ENCODE measurements at regions not wholly inside any gene's neighbourhood (a gene's known extent, or its start where the extent isn't known, plus 50 kb on each side); places are given as distances from the start of the nearest gene placed in this dataset.

- no TSS peak for BruUV-seq (replicated peaks)
- no peaks in the 10 kb centered on the region for H3K9me2 ChIP-seq (ENCODE audit: insufficient read depth)
- H3K4me3 ChIP-seq = no peak overlapping the region
These were observed 656.7 kb downstream of the EPHA7 start for GRCh38 chr6:92762443-92763273.

GRCh38 chr6:92759178-92759577 is 660.2 kb downstream of the EPHA7 start:
- Histone ChIP-seq H3K27ac (no peak overlapping the region), H3K9me2 (ENCODE audit: insufficient read depth) (no peaks in the 10 kb centered on the region), H3K4me2 (no peak overlapping the region), H3K36me3 (ENCODE audit: low read depth) (no peaks in the 10 kb centered on the region), H3K4me3 (no peak overlapping the region), H4K20me1 (ENCODE audit: insufficient read depth) (no peaks in the 10 kb centered on the region), H3K9me3 (ENCODE audit: insufficient read depth, low read depth) (no peaks in the 10 kb centered on the region), H3F3A (ENCODE audit: insufficient read depth, low read depth) (no peaks in the 10 kb centered on the region), H3K27me3 (ENCODE audit: insufficient read depth, low read depth) (no peaks in the 10 kb centered on the region), H2AFZ (no peak overlapping the region), H3K79me2 (ENCODE audit: low read depth) (no peaks in the 10 kb centered on the region), H3K4me1 (replicated peaks; ENCODE audit: insufficient read depth) (no peaks in the 10 kb centered on the region)
- no TSS peak for BruUV-seq (replicated peaks)
- intact Hi-C loops (cut with micrococcal nuclease; ENCODE audit: unreplicated experiment) = no loop called here
- no peak for DNase-seq
- ChIA-PET CTCF (no interaction called here), POLR2A (ENCODE audit: unreplicated experiment) (no interaction called here)
- TF ChIP-seq CTCF (conservative IDR thresholded peaks at IDR 0.05) = no peak
- TF ChIP-seq EZH2 (IDR thresholded peaks at IDR 0.05; ENCODE audit: low read depth) = no peak

More at GRCh38 chr6:92762443-92763273, 656.7 kb downstream of the EPHA7 start:
- Histone ChIP-seq H4K20me1 (ENCODE audit: insufficient read depth) (no peaks in the 10 kb centered on the region), H3K9me3 (ENCODE audit: insufficient read depth, low read depth) (no peaks in the 10 kb centered on the region), H3F3A (ENCODE audit: insufficient read depth, low read depth) (no peaks in the 10 kb centered on the region), H3K79me2 (ENCODE audit: low read depth) (no peaks in the 10 kb centered on the region), H3K36me3 (ENCODE audit: low read depth) (no peaks in the 10 kb centered on the region), H3K27me3 (ENCODE audit: insufficient read depth, low read depth) (no peaks in the 10 kb centered on the region), H3K27ac (no peak overlapping the region), H2AFZ (no peak overlapping the region), H3K4me2 (no peak overlapping the region), H3K4me1 (replicated peaks; ENCODE audit: insufficient read depth) (no peaks in the 10 kb centered on the region)
- no peak for DNase-seq
- intact Hi-C loops (cut with micrococcal nuclease; ENCODE audit: unreplicated experiment) = no loop called here
- ChIA-PET POLR2A (ENCODE audit: unreplicated experiment) (no interaction called here), CTCF (no interaction called here)
- TF ChIP-seq EZH2 (IDR thresholded peaks at IDR 0.05; ENCODE audit: low read depth) = no peak
- no peak for TF ChIP-seq CTCF (conservative IDR thresholded peaks at IDR 0.05)

- Histone ChIP-seq H3K9me3 (ENCODE audit: insufficient read depth, low read depth) (no peaks in the 10 kb centered on the region), H3K27me3 (ENCODE audit: insufficient read depth, low read depth) (no peaks in the 10 kb centered on the region), H3F3A (ENCODE audit: insufficient read depth, low read depth) (no peaks in the 10 kb centered on the region), H3K79me2 (ENCODE audit: low read depth) (no peaks in the 10 kb centered on the region), H3K4me2 (no peak overlapping the region), H3K4me3 (no peak overlapping the region), H3K27ac (no peak overlapping the region), H3K9me2 (ENCODE audit: insufficient read depth) (no peaks in the 10 kb centered on the region), H3K36me3 (ENCODE audit: low read depth) (no peaks in the 10 kb centered on the region), H3K4me1 (replicated peaks; ENCODE audit: insufficient read depth) (no peaks in the 10 kb centered on the region), H4K20me1 (ENCODE audit: insufficient read depth) (no peaks in the 10 kb centered on the region), H2AFZ (no peak overlapping the region)
- no peak for DNase-seq
- ChIA-PET CTCF (no interaction called here), POLR2A (ENCODE audit: unreplicated experiment) (no interaction called here)
- intact Hi-C loops (cut with micrococcal nuclease; ENCODE audit: unreplicated experiment) = no loop called here
- no TSS peak for BruUV-seq (replicated peaks)
- TF ChIP-seq EZH2 (IDR thresholded peaks at IDR 0.05; ENCODE audit: low read depth) (no peak), CTCF (conservative IDR thresholded peaks at IDR 0.05) (no peak)
These were observed 661.4 kb downstream of the EPHA7 start for GRCh38 chr6:92757925-92758324.
